ENCODE measurements at regions not wholly inside any gene's neighbourhood (a gene's known extent, or its start where the extent isn't known, plus 50 kb on each side); places are given as distances from the start of the nearest gene placed in this dataset.

- TF ChIP-seq MAX (IDR thresholded peaks at IDR 0.05; ENCODE audit: low read depth, low read length) = no peak
- TF ChIP-seq SREBF2 (IDR thresholded peaks at IDR 0.05; ENCODE audit: low read length) = no peak
- TF ChIP-seq STAT1 (conservative IDR thresholded peaks at IDR 0.05) = no peak
- no peak for TF ChIP-seq NR2F1 (conservative IDR thresholded peaks at IDR 0.05)
- no peak for TF ChIP-seq FOXM1 (IDR thresholded peaks at IDR 0.05; ENCODE audit: low read depth, low read length)
Observed at GRCh38 chr11:69887330-69887729, 68.1 kb upstream of the FGF3 start (continued).

GRCh38 chr11:69887841-69888427, 68.7 kb upstream of the FGF3 start:
- ChIA-PET CTCF (no interaction called here), RAD21 (ENCODE audit: unreplicated experiment) (no interaction called here), SMC1A (ENCODE audit: uncharacterized antibody, unreplicated experiment) (no interaction called here), POLR2A (no interaction called here)
- Histone ChIP-seq H3K36me3 (ENCODE audit: control insufficient read depth in 2 of 2, insufficient read depth in 2 of 2, low read length in 1 of 2) (no peaks in the 10 kb centered on the region), H3K9ac (ENCODE audit: control insufficient read depth, insufficient read depth, low read length) (no peak overlapping the region), H3K4me2 (ENCODE audit: control insufficient read depth, insufficient read depth) (no peak overlapping the region), H3K79me2 (ENCODE audit: control insufficient read depth, insufficient read depth, low read length) (no peaks in the 10 kb centered on the region), H3K27ac (ENCODE audit: control insufficient read depth, insufficient read depth) (no peak overlapping the region), H2AFZ (ENCODE audit: control insufficient read depth, low read depth, low read length) (no peak overlapping the region), H3K4me1 (ENCODE audit: control insufficient read depth, insufficient read depth, low read length) (no peaks in the 10 kb centered on the region), H3K27me3 (replicated peaks in 1 of 2; ENCODE audit: control insufficient read depth in 2 of 2, insufficient read depth in 2 of 2, low read length in 1 of 2) (no peaks in the 10 kb centered on the region; a peak in 1 of 4 replicates), H3K9me3 (replicated peaks; ENCODE audit: control insufficient read depth, insufficient read depth, low read length) (no peaks in the 10 kb centered on the region), H4K20me1 (ENCODE audit: control insufficient read depth, insufficient read depth) (no peaks in the 10 kb centered on the region), H3K4me3 (no peak overlapping the region)
- 74% methylated on average over 10 of the region's 10 CpGs for WGBS (ENCODE audit: insufficient coverage, insufficient replicate concordance, low lambda C conversion rate, missing lambda C conversion rate)
- intact Hi-C loops (cut with micrococcal nuclease; ENCODE audit: unreplicated experiment) (loop anchor here (1.0 kb wide), 1 partner anchor 202 kb away; no protein-coding TSS in a partner anchor), in situ Hi-C loops (cut with MboI) (loop anchor here (5.0 kb wide), 2 partner anchors 201 to 791 kb away; no protein-coding TSS in a partner anchor)
- TF ChIP-seq ATF3 (IDR thresholded peaks at IDR 0.05; ENCODE audit: borderline replicate concordance, extremely low read depth, low read depth, low read length) = no peak
- TF ChIP-seq BHLHE40 (IDR thresholded peaks at IDR 0.05; ENCODE audit: borderline replicate concordance in 1 of 2, low read depth in 2 of 2, low read length in 1 of 2) = no peak
- no peak for TF ChIP-seq ZBTB33 (IDR thresholded peaks at IDR 0.05)
- no peak for TF ChIP-seq IKZF1 (conservative IDR thresholded peaks at IDR 0.05)
- TF ChIP-seq USF1 (IDR thresholded peaks at IDR 0.05; ENCODE audit: borderline replicate concordance, extremely low read length, insufficient read depth, low read depth, low read length) = no peak
- no peak for TF ChIP-seq POLR2A (IDR thresholded peaks at IDR 0.05; ENCODE audit: low read depth, low read length)
- no peak for TF ChIP-seq SMARCA5 (IDR thresholded peaks at IDR 0.05)
- TF ChIP-seq ETV6 (conservative IDR thresholded peaks at IDR 0.05 in 1 of 2, IDR thresholded peaks at IDR 0.05 in 1 of 2; ENCODE audit: borderline replicate concordance in 1 of 2, low read depth in 1 of 2) = no peak
- no peak for TF ChIP-seq MEF2B (IDR thresholded peaks at IDR 0.05; ENCODE audit: partially characterized antibody, poor library complexity, severe bottlenecking)
- no peak for TF ChIP-seq YBX1 (IDR thresholded peaks at IDR 0.05)
- TF ChIP-seq HDAC2 (IDR thresholded peaks at IDR 0.05) = no peak
- TF ChIP-seq ZNF384 (IDR thresholded peaks at IDR 0.05; ENCODE audit: borderline replicate concordance, low read depth, low read length) = no peak
- TF ChIP-seq BCL11A (IDR thresholded peaks at IDR 0.05; ENCODE audit: low read depth, low read length) = no peak
- TF ChIP-seq CHD2 (IDR thresholded peaks at IDR 0.05; ENCODE audit: borderline replicate concordance, low read depth, low read length) = no peak
- DNase-seq (ENCODE audit: low read depth, low spot score) = no peak
- no TSS peak for BruUV-seq (replicated peaks)
- ATAC-seq = no peak
- no peak for FAIRE-seq

All from GM12878 (cell line).